K562 (cell line): ENCODE measurements at regions not wholly inside any gene's neighbourhood (a gene's known extent, or its start where the extent isn't known, plus 50 kb on each side); places are given as distances from the start of the nearest gene placed in this dataset.

Source experiments
- BACH1 ChIP-seq: fragments of 200-800 bp; sonication (Bioruptor generic); IDR thresholded peaks from 2 replicates; pipeline ENCODE4 v1.6.1; 2016; ENCODE audit warnings: missing genetic modification characterization, missing compliant biosample characterization
- HNRNPH1 ChIP-seq: fragments of 200-400 bp; formaldehyde crosslinking; optimal IDR thresholded peaks from 2 replicates; pipeline ENCODE3; 2017; ENCODE audit warnings: low read depth, mild to moderate bottlenecking, low read length, moderate library complexity
- JUNB ChIP-seq: fragments of 450-650 bp; formaldehyde crosslinking; conservative IDR thresholded peaks from 2 replicates; pipeline ENCODE4 v1.4.0; 2020; ENCODE audit warnings: mild to moderate bottlenecking
- KLF16 ChIP-seq: IDR thresholded peaks from 2 replicates; pipeline ENCODE4 v1.6.1; 2016; ENCODE audit warnings: antibody characterized with exemption
- POLR2A ChIP-seq: fragments of 450-650 bp; conservative IDR thresholded peaks from 2 replicates; pipeline ENCODE4 v1.6.1; 2016
- RAD21 ChIP-seq, 2 experiments: fragments of 250-450 bp in 1 of 2; fragments of 450-650 bp in 1 of 2; sonication (Bioruptor Pico) in 1 of 2; formaldehyde crosslinking in 1 of 2; IDR thresholded peaks in 1 of 2; conservative IDR thresholded peaks in 1 of 2; 2 replicates each; pipeline versions ENCODE4 v1.4.0 to v1.8.0; 2020 to 2022; ENCODE audit warnings: mild to moderate bottlenecking in 2 of 2, moderate library complexity in 1 of 2
- TF ChIP-seq, protein P1 (sequence below): sonication (generic); formaldehyde crosslinking; IDR thresholded peaks from 2 replicates; pipeline ENCODE4 v1.8.0; 2023; ENCODE audit warnings: mild to moderate bottlenecking, missing genetic modification reagents

DNA sequence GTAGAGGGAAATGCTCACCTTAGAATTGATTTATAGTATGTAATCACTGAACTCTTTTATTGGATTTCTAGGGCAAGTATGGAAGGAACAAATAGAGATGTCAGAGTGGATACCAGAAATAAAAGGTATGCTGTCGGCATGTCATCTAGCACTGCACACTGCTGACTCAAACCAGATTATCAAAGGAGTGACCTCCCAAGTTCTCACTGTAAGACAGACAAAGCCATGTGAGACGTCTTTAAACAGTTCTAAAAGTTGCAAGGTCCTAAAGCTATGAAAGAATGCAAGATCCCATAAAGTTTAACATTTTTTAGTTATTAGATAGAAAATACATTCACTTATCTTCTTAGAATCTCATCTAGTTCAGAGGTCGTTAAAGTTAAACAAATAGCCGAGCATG is 70.0 kb upstream of the CPM start:
- TF ChIP-seq, protein P1, sequence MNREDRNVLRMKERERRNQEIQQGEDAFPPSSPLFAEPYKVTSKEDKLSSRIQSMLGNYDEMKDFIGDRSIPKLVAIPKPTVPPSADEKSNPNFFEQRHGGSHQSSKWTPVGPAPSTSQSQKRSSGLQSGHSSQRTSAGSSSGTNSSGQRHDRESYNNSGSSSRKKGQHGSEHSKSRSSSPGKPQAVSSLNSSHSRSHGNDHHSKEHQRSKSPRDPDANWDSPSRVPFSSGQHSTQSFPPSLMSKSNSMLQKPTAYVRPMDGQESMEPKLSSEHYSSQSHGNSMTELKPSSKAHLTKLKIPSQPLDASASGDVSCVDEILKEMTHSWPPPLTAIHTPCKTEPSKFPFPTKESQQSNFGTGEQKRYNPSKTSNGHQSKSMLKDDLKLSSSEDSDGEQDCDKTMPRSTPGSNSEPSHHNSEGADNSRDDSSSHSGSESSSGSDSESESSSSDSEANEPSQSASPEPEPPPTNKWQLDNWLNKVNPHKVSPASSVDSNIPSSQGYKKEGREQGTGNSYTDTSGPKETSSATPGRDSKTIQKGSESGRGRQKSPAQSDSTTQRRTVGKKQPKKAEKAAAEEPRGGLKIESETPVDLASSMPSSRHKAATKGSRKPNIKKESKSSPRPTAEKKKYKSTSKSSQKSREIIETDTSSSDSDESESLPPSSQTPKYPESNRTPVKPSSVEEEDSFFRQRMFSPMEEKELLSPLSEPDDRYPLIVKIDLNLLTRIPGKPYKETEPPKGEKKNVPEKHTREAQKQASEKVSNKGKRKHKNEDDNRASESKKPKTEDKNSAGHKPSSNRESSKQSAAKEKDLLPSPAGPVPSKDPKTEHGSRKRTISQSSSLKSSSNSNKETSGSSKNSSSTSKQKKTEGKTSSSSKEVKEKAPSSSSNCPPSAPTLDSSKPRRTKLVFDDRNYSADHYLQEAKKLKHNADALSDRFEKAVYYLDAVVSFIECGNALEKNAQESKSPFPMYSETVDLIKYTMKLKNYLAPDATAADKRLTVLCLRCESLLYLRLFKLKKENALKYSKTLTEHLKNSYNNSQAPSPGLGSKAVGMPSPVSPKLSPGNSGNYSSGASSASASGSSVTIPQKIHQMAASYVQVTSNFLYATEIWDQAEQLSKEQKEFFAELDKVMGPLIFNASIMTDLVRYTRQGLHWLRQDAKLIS = no peak
- TF ChIP-seq POLR2A (no peak), BACH1 (tag) (no peak), KLF16 (no peak), RAD21 (CRISPR knock-in tag; conservative IDR thresholded peaks at IDR 0.05 in 1 of 2, IDR thresholded peaks at IDR 0.05 in 1 of 2) (no peak), HNRNPH1 (no peak), JUNB (no peak)
